GM23338 (cell line): ENCODE measurements at regions not wholly inside any gene's neighbourhood (a gene's known extent, or its start where the extent isn't known, plus 50 kb on each side); places are given as distances from the start of the nearest gene placed in this dataset.

Source experiments
- ATAC-seq: fragments of 200-7000 bp; cut with Tn5 transposase; 3 replicates; pipeline ENCODE4 v1.9.1; 2020
- DNase-seq: peaks from one replicate; pipeline ENCODE4 v3.0.0-alpha.2; 2015; ENCODE audit warnings: low spot score
- H2AFZ ChIP-seq: fragments of 200-600 bp; sonication (generic); 2 replicates; pipeline ENCODE4 v1.8.0; 2016; ENCODE audit warnings: antibody characterized with exemption, mild to moderate bottlenecking, moderate library complexity
- H3F3A ChIP-seq: fragments of 200-600 bp; sonication (generic); replicated peaks from 2 replicates; pipeline ENCODE4 v1.8.0; 2017; ENCODE audit warnings: antibody characterized with exemption, mixed run types, low read depth
- H3K27ac ChIP-seq: fragments of 200-600 bp; sonication (generic); 2 replicates; pipeline ENCODE4 v1.6.1; 2016; ENCODE audit warnings: low read depth
- H3K27me3 ChIP-seq: fragments of 200-600 bp; sonication (generic); 2 replicates; pipeline ENCODE4 v1.8.0; 2016; ENCODE audit warnings: mild to moderate bottlenecking, mixed run types, moderate library complexity; ENCODE audit not compliant: insufficient read depth
- H3K36me3 ChIP-seq: fragments of 200-600 bp; sonication (generic); 2 replicates; pipeline ENCODE4 v1.8.0; 2016; ENCODE audit warnings: mild to moderate bottlenecking; ENCODE audit not compliant: insufficient read depth
- H3K4me1 ChIP-seq: fragments of 200-600 bp; sonication (generic); 2 replicates; pipeline ENCODE4 v1.8.0; 2016; ENCODE audit warnings: mild to moderate bottlenecking, moderate library complexity; ENCODE audit not compliant: insufficient read depth
- H3K4me2 ChIP-seq: fragments of 200-600 bp; sonication (generic); 2 replicates; pipeline ENCODE4 v1.7.1; 2017; ENCODE audit warnings: mixed run types
- H3K4me3 ChIP-seq: fragments of 200-600 bp; sonication (generic); 2 replicates; pipeline ENCODE4 v1.6.1; 2016; ENCODE audit warnings: mixed run types
- H3K79me2 ChIP-seq: fragments of 200-600 bp; sonication (generic); replicated peaks from 2 replicates; pipeline ENCODE4 v1.8.0; 2017; ENCODE audit warnings: mild to moderate bottlenecking; ENCODE audit not compliant: insufficient read depth
- H3K9me2 ChIP-seq: fragments of 200-600 bp; sonication (generic); 2 replicates; pipeline ENCODE4 v1.8.0; 2017; ENCODE audit not compliant: insufficient read depth
- H4K20me1 ChIP-seq: fragments of 200-600 bp; sonication (generic); replicated peaks from 2 replicates; pipeline ENCODE4 v1.8.0; 2017; ENCODE audit warnings: mild to moderate bottlenecking; ENCODE audit not compliant: insufficient read depth
- H3K27ac Mint-ChIP-seq: 2 replicates; pipeline ENCODE4 v1.8.0; 2020; ENCODE audit warnings: inconsistent platforms, mild to moderate bottlenecking, moderate library complexity, mixed read lengths
- H3K27me3 Mint-ChIP-seq: 3 replicates; pipeline ENCODE4 v1.8.0; 2022; ENCODE audit warnings: low read depth, mild to moderate bottlenecking, moderate library complexity, mixed read lengths, inconsistent platforms; ENCODE audit not compliant: insufficient read depth, poor library complexity
- H3K36me3 Mint-ChIP-seq: 3 replicates; pipeline ENCODE4 v1.8.0; 2021; ENCODE audit warnings: low read depth, mild to moderate bottlenecking, inconsistent platforms, moderate library complexity, mixed read lengths
- H3K4me1 Mint-ChIP-seq: 3 replicates; pipeline ENCODE4 v1.8.0; 2020; ENCODE audit warnings: mild to moderate bottlenecking, inconsistent platforms, mixed read lengths
- H3K4me3 Mint-ChIP-seq: 3 replicates; pipeline ENCODE4 v1.8.0; 2021; ENCODE audit warnings: moderate library complexity, mild to moderate bottlenecking, inconsistent platforms, mixed read lengths
- H3K9me3 Mint-ChIP-seq: 3 replicates; pipeline ENCODE4 v1.8.0; 2020; ENCODE audit warnings: moderate library complexity, mild to moderate bottlenecking, inconsistent platforms, mixed read lengths
- CREB1 ChIP-seq: fragments of 250-450 bp; sonication (Bioruptor Pico); IDR thresholded peaks from 2 replicates; pipeline ENCODE4 v1.5.0; 2020; ENCODE audit warnings: low read depth, mild to moderate bottlenecking, moderate library complexity
- EZH2phosphoT487 ChIP-seq: fragments of 200-600 bp; sonication (generic); IDR thresholded peaks from one replicate; pipeline ENCODE4 v1.8.1; 2018; ENCODE audit warnings: antibody characterized with exemption; ENCODE audit not compliant: unreplicated experiment
- JUNB ChIP-seq: IDR thresholded peaks from one replicate; pipeline ENCODE4 v1.6.1; 2016; ENCODE audit warnings: antibody characterized with exemption; ENCODE audit not compliant: unreplicated experiment
- POLR2AphosphoS5 ChIP-seq: IDR thresholded peaks from 2 replicates; pipeline ENCODE4 v1.6.1; 2016; ENCODE audit warnings: antibody characterized with exemption, low read depth
- STAT1 ChIP-seq: IDR thresholded peaks from one replicate; pipeline ENCODE4 v1.6.1; 2016; ENCODE audit warnings: antibody characterized with exemption; ENCODE audit not compliant: unreplicated experiment
- ZNF114 ChIP-seq: fragments of 250-450 bp; sonication (Bioruptor Pico); IDR thresholded peaks from 2 replicates; pipeline ENCODE4 v1.5.0; 2020; ENCODE audit warnings: mild to moderate bottlenecking, moderate library complexity
- ZNF331 ChIP-seq: fragments of 250-450 bp; sonication (Bioruptor Pico); IDR thresholded peaks from 2 replicates; pipeline ENCODE4 v1.5.0; 2020; ENCODE audit warnings: low read depth, mild to moderate bottlenecking, moderate library complexity
- TF ChIP-seq, protein P1 (sequence below): fragments of 250-450 bp; sonication (Bioruptor Pico); IDR thresholded peaks from 2 replicates; pipeline ENCODE4 v1.5.0; 2020; ENCODE audit warnings: mild to moderate bottlenecking, moderate library complexity
- TF ChIP-seq, protein P2 (sequence below): IDR thresholded peaks from one replicate; pipeline ENCODE4 v1.6.1; 2018; ENCODE audit warnings: antibody characterized with exemption; ENCODE audit not compliant: unreplicated experiment
- TF ChIP-seq, protein P3 (sequence below), 2 experiments: fragments of 200-600 bp in 1 of 2; sonication (generic) in 1 of 2; conservative IDR thresholded peaks; 2 replicates each; pipeline versions ENCODE4 v1.5.1 to v1.6.1; 2016 to 2017; ENCODE audit warnings: antibody characterized with exemption in 2 of 2, low read depth in 2 of 2, mild to moderate bottlenecking in 2 of 2, moderate library complexity in 1 of 2

DNA sequence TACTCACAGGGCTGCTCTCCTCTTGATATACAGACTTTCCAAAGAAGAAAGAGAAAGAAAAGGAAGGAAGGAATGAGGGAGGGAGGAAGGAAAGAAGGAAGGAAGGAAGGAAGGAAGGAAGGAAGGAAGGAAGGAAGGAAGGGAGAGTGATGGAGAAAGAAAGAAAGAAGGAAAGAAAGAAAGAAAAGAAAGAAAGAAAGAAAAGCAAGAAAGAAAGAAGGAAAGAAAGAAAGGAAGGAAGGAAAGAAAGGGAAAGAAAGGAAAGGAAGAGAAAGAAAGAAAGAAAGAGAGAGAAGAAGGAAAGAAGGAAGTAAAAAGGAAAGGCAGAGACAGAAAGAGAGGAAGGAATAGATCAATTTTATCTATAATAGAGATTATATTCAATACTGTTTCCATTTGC is 1257.4 kb downstream of the EPHA7 start (continued):
- TF ChIP-seq, protein P1, sequence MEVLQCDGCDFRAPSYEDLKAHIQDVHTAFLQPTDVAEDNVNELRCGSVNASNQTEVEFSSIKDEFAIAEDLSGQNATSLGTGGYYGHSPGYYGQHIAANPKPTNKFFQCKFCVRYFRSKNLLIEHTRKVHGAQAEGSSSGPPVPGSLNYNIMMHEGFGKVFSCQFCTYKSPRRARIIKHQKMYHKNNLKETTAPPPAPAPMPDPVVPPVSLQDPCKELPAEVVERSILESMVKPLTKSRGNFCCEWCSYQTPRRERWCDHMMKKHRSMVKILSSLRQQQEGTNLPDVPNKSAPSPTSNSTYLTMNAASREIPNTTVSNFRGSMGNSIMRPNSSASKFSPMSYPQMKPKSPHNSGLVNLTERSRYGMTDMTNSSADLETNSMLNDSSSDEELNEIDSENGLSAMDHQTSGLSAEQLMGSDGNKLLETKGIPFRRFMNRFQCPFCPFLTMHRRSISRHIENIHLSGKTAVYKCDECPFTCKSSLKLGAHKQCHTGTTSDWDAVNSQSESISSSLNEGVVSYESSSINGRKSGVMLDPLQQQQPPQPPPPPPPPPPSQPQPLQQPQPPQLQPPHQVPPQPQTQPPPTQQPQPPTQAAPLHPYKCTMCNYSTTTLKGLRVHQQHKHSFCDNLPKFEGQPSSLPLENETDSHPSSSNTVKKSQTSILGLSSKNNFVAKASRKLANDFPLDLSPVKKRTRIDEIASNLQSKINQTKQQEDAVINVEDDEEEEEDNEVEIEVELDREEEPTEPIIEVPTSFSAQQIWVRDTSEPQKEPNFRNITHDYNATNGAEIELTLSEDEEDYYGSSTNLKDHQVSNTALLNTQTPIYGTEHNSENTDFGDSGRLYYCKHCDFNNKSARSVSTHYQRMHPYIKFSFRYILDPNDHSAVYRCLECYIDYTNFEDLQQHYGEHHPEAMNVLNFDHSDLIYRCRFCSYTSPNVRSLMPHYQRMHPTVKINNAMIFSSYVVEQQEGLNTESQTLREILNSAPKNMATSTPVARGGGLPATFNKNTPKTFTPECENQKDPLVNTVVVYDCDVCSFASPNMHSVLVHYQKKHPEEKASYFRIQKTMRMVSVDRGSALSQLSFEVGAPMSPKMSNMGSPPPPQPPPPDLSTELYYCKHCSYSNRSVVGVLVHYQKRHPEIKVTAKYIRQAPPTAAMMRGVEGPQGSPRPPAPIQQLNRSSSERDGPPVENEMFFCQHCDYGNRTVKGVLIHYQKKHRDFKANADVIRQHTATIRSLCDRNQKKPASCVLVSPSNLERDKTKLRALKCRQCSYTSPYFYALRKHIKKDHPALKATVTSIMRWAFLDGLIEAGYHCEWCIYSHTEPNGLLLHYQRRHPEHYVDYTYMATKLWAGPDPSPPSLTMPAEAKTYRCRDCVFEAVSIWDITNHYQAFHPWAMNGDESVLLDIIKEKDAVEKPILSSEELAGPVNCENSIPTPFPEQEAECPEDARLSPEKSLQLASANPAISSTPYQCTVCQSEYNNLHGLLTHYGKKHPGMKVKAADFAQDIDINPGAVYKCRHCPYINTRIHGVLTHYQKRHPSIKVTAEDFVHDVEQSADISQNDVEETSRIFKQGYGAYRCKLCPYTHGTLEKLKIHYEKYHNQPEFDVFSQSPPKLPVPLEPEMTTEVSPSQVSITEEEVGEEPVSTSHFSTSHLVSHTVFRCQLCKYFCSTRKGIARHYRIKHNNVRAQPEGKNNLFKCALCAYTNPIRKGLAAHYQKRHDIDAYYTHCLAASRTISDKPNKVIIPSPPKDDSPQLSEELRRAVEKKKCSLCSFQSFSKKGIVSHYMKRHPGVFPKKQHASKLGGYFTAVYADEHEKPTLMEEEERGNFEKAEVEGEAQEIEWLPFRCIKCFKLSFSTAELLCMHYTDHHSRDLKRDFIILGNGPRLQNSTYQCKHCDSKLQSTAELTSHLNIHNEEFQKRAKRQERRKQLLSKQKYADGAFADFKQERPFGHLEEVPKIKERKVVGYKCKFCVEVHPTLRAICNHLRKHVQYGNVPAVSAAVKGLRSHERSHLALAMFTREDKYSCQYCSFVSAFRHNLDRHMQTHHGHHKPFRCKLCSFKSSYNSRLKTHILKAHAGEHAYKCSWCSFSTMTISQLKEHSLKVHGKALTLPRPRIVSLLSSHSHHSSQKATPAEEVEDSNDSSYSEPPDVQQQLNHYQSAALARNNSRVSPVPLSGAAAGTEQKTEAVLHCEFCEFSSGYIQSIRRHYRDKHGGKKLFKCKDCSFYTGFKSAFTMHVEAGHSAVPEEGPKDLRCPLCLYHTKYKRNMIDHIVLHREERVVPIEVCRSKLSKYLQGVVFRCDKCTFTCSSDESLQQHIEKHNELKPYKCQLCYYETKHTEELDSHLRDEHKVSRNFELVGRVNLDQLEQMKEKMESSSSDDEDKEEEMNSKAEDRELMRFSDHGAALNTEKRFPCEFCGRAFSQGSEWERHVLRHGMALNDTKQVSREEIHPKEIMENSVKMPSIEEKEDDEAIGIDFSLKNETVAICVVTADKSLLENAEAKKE, result no peak
- TF ChIP-seq STAT1, result no peak

DNA sequence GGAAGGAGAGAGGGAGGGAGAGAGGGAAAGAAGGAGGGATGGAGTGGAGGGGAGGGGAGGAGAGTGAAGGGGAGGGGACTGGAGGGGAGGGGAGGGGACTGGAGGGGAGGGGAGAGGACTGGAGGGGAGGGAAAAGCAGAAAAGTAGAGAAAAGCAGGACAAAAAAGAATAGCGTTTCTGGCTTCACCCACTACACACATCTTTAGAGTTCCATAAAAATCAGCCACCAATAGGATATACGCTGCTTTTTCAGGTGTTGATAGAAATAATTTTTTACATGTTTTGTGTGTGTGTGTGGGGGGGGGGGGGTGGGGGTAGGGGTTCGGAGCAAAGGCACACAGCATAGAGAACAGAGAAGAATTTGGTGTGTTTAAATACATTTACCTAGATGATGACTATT is 1259.1 kb downstream of the EPHA7 start:
- Histone ChIP-seq H3F3A (no peaks in the 10 kb centered on the region), H3K36me3 (no peaks in the 10 kb centered on the region), H3K27me3 (no peaks in the 10 kb centered on the region), H3K27ac (no peak overlapping the region), H4K20me1 (no peaks in the 10 kb centered on the region), H3K4me3 (no peak overlapping the region), H3K4me2 (no peak overlapping the region), H3K4me1 (peaks cover 5% of the 10 kb centered on the region; the same call in 1 of the 2 replicates), H2AFZ (no peak overlapping the region), H3K9me2 (no peaks in the 10 kb centered on the region), H3K79me2 (no peaks in the 10 kb centered on the region)
- Mint-ChIP-seq H3K36me3 (no peaks in the 10 kb centered on the region; the same call in 2 of the 3 replicates), H3K4me1 (peaks cover 4% of the 10 kb centered on the region; the same call in 1 of the 3 replicates), H3K9me3 (no peaks in the 10 kb centered on the region), H3K27me3 (no peaks in the 10 kb centered on the region), H3K4me3 (no peak overlapping the region), H3K27ac (no peak overlapping the region)
- TF ChIP-seq EZH2phosphoT487 (no peak), POLR2AphosphoS5 (no peak), ZNF331 (CRISPR knock-in tag) (no peak), CREB1 (CRISPR knock-in tag) (no peak), ZNF114 (CRISPR knock-in tag) (no peak), STAT1 (no peak), JUNB (no peak)
- TF ChIP-seq, protein P2, sequence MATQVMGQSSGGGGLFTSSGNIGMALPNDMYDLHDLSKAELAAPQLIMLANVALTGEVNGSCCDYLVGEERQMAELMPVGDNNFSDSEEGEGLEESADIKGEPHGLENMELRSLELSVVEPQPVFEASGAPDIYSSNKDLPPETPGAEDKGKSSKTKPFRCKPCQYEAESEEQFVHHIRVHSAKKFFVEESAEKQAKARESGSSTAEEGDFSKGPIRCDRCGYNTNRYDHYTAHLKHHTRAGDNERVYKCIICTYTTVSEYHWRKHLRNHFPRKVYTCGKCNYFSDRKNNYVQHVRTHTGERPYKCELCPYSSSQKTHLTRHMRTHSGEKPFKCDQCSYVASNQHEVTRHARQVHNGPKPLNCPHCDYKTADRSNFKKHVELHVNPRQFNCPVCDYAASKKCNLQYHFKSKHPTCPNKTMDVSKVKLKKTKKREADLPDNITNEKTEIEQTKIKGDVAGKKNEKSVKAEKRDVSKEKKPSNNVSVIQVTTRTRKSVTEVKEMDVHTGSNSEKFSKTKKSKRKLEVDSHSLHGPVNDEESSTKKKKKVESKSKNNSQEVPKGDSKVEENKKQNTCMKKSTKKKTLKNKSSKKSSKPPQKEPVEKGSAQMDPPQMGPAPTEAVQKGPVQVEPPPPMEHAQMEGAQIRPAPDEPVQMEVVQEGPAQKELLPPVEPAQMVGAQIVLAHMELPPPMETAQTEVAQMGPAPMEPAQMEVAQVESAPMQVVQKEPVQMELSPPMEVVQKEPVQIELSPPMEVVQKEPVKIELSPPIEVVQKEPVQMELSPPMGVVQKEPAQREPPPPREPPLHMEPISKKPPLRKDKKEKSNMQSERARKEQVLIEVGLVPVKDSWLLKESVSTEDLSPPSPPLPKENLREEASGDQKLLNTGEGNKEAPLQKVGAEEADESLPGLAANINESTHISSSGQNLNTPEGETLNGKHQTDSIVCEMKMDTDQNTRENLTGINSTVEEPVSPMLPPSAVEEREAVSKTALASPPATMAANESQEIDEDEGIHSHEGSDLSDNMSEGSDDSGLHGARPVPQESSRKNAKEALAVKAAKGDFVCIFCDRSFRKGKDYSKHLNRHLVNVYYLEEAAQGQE, result no peak
- TF ChIP-seq, protein P3, sequence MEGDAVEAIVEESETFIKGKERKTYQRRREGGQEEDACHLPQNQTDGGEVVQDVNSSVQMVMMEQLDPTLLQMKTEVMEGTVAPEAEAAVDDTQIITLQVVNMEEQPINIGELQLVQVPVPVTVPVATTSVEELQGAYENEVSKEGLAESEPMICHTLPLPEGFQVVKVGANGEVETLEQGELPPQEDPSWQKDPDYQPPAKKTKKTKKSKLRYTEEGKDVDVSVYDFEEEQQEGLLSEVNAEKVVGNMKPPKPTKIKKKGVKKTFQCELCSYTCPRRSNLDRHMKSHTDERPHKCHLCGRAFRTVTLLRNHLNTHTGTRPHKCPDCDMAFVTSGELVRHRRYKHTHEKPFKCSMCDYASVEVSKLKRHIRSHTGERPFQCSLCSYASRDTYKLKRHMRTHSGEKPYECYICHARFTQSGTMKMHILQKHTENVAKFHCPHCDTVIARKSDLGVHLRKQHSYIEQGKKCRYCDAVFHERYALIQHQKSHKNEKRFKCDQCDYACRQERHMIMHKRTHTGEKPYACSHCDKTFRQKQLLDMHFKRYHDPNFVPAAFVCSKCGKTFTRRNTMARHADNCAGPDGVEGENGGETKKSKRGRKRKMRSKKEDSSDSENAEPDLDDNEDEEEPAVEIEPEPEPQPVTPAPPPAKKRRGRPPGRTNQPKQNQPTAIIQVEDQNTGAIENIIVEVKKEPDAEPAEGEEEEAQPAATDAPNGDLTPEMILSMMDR (conservative IDR thresholded peaks at IDR 0.05; ENCODE audit: low read depth in 2 of 2), result no peak
- ATAC-seq (no peak), DNase-seq (no peak)
